DOHH2 (cell line): ENCODE measurements at regions not wholly inside any gene's neighbourhood (a gene's known extent, or its start where the extent isn't known, plus 50 kb on each side); places are given as distances from the start of the nearest gene placed in this dataset.

Source experiments
- H3F3A ChIP-seq: fragments of 200-600 bp; sonication (generic), shearing (Covaris generic); 2 replicates; pipeline ENCODE4 v1.6.0; 2016; ENCODE audit warnings: antibody characterized with exemption, mild to moderate bottlenecking; ENCODE audit not compliant: control insufficient read depth, insufficient read depth
- H3K27ac ChIP-seq: fragments of 200-600 bp; sonication (generic); 2 replicates; pipeline ENCODE4 v1.5.1; 2014; ENCODE audit warnings: low read depth, mild to moderate bottlenecking, low read length, moderate library complexity
- H3K27me3 ChIP-seq: fragments of 200-600 bp; sonication (generic); 2 replicates; pipeline ENCODE4 v1.6.1; 2014; ENCODE audit warnings: mild to moderate bottlenecking, low read length, mixed read lengths; ENCODE audit not compliant: control insufficient read depth
- H3K36me3 ChIP-seq: fragments of 200-600 bp; sonication (generic); 2 replicates; pipeline ENCODE4 v1.6.1; 2014; ENCODE audit warnings: mild to moderate bottlenecking, low read length, moderate library complexity, mixed read lengths; ENCODE audit not compliant: control insufficient read depth
- H3K4me1 ChIP-seq: fragments of 200-600 bp; sonication (generic); 2 replicates; pipeline ENCODE4 v1.6.1; 2014; ENCODE audit warnings: mild to moderate bottlenecking, low read length, mixed read lengths; ENCODE audit not compliant: control insufficient read depth
- H3K4me2 ChIP-seq: fragments of 200-600 bp; sonication (generic); 2 replicates; pipeline ENCODE4 v1.6.0; 2014; ENCODE audit warnings: mild to moderate bottlenecking, low read length, moderate library complexity
- H3K4me3 ChIP-seq: fragments of 200-600 bp; sonication (generic); 2 replicates; pipeline ENCODE4 v1.5.1; 2014; ENCODE audit warnings: mild to moderate bottlenecking, low read length, mixed read lengths
- H3K79me2 ChIP-seq: fragments of 200-600 bp; sonication (generic); 2 replicates; pipeline ENCODE4 v1.6.1; 2014; ENCODE audit warnings: mild to moderate bottlenecking, low read length, mixed read lengths; ENCODE audit not compliant: control insufficient read depth
- H3K9me2 ChIP-seq: fragments of 200-600 bp; sonication (generic); replicated peaks from 2 replicates; pipeline ENCODE4 v1.6.1; 2014; ENCODE audit warnings: mild to moderate bottlenecking, low read length, mixed read lengths; ENCODE audit not compliant: control insufficient read depth
- H3K9me3 ChIP-seq: fragments of 200-600 bp; sonication (generic); 2 replicates; pipeline ENCODE4 v1.6.1; 2014; ENCODE audit warnings: antibody characterized with exemption, low read length, mixed read lengths; ENCODE audit not compliant: control insufficient read depth, insufficient read depth
- H4K20me1 ChIP-seq: fragments of 200-600 bp; sonication (generic); 2 replicates; pipeline ENCODE4 v1.6.0; 2014; ENCODE audit warnings: low read depth, mild to moderate bottlenecking, antibody characterized with exemption, low read length, moderate library complexity; ENCODE audit not compliant: control insufficient read depth, insufficient read depth
- CTCF ChIP-seq: fragments of 200-600 bp; sonication (generic); IDR thresholded peaks from one replicate; pipeline ENCODE4 v1.5.1; 2014; ENCODE audit warnings: antibody characterized with exemption, mild to moderate bottlenecking, low read depth, low read length; ENCODE audit not compliant: poor library complexity, severe bottlenecking
- EZH2phosphoT487 ChIP-seq: fragments of 200-600 bp; sonication (generic); IDR thresholded peaks from 2 replicates; pipeline ENCODE4 v1.6.1; 2017; ENCODE audit warnings: borderline replicate concordance, mild to moderate bottlenecking, antibody characterized with exemption, low read length, moderate library complexity, mixed read lengths

- Histone ChIP-seq H3K4me1 (no peaks in the 10 kb centered on the region), H3K27me3 (no peaks in the 10 kb centered on the region), H4K20me1 (no peaks in the 10 kb centered on the region), H3F3A (no peaks in the 10 kb centered on the region), H3K9me2 (no peaks in the 10 kb centered on the region), H3K79me2 (no peaks in the 10 kb centered on the region), H3K4me2 (no peak overlapping the region), H3K36me3 (no peaks in the 10 kb centered on the region), H3K27ac (no peak overlapping the region), H3K9me3 (no peaks in the 10 kb centered on the region), H3K4me3 (no peak overlapping the region)
- no peak for TF ChIP-seq CTCF
- no peak for TF ChIP-seq EZH2phosphoT487
These were observed 492.4 kb downstream of the DACH1 start for GRCh38 chr13:71374471-71375049.

- Histone ChIP-seq H3K27ac (no peak overlapping the region), H3K4me3 (no peak overlapping the region), H3K4me2 (no peak overlapping the region), H3K36me3 (no peaks in the 10 kb centered on the region), H3F3A (no peaks in the 10 kb centered on the region), H3K4me1 (no peaks in the 10 kb centered on the region), H4K20me1 (no peaks in the 10 kb centered on the region), H3K9me2 (no peaks in the 10 kb centered on the region), H3K79me2 (no peaks in the 10 kb centered on the region), H3K27me3 (no peaks in the 10 kb centered on the region), H3K9me3 (no peaks in the 10 kb centered on the region)
- TF ChIP-seq EZH2phosphoT487 (no peak), CTCF (no peak)
These were observed 498.7 kb downstream of the DACH1 start for GRCh38 chr13:71368336-71368735.

GRCh38 chr13:71360041-71360440 lies 507.0 kb downstream of the DACH1 start:
- H3K9me3 ChIP-seq: no peaks in the 10 kb centered on the region
- H3K4me1 ChIP-seq: no peaks in the 10 kb centered on the region
- H3K9me2 ChIP-seq: no peaks in the 10 kb centered on the region
- H3K79me2 ChIP-seq: no peaks in the 10 kb centered on the region
- H3K4me3 ChIP-seq: no peak overlapping the region
- no peak overlapping the region for H3K4me2 ChIP-seq
- no peak overlapping the region for H3K27ac ChIP-seq
- H3F3A ChIP-seq: no peaks in the 10 kb centered on the region
- TF ChIP-seq EZH2phosphoT487: no peak
- no peak for TF ChIP-seq CTCF
- H3K27me3 ChIP-seq: no peaks in the 10 kb centered on the region
- H3K36me3 ChIP-seq: no peaks in the 10 kb centered on the region
- no peaks in the 10 kb centered on the region for H4K20me1 ChIP-seq
